ENCODE measurements at regions not wholly inside any gene's neighbourhood (a gene's known extent, or its start where the extent isn't known, plus 50 kb on each side); places are given as distances from the start of the nearest gene placed in this dataset.

GRCh38 chr21:38980416-38981313 lies 174.9 kb downstream of the ETS2 start:
- no peak for DNase-seq

- no peak for DNase-seq
Measured at GRCh38 chr21:38979271-38980121, 173.8 kb downstream of the ETS2 start.

- DNase-seq = no peak
Measured at GRCh38 chr21:38976900-38977299, 171.2 kb downstream of the ETS2 start.

- no peak for DNase-seq
Measured at GRCh38 chr21:38973552-38973951, 167.8 kb downstream of the ETS2 start.

- DNase-seq = no peak
Measured at GRCh38 chr21:38972078-38972477, 166.3 kb downstream of the ETS2 start.

- no peak for DNase-seq
Measured at GRCh38 chr21:38970765-38971164, 165.0 kb downstream of the ETS2 start.

GRCh38 chr21:38968887-38969543 lies 163.3 kb downstream of the ETS2 start:
- DNase-seq = no peak

- peak in 1 of 2 experiments; percentile 4 for DNase-seq
Measured at GRCh38 chr21:38965910-38966504, 160.3 kb downstream of the ETS2 start.

GRCh38 chr21:38965241-38965640 lies 159.5 kb downstream of the ETS2 start:
- no peak for DNase-seq

GRCh38 chr21:38963006-38963405 lies 157.3 kb downstream of the ETS2 start:
- DNase-seq = no peak

- DNase-seq = no peak
Measured at GRCh38 chr21:38960251-38960650, 154.5 kb downstream of the ETS2 start.

- DNase-seq = no peak
Measured at GRCh38 chr21:38959692-38960061, 153.9 kb downstream of the ETS2 start.

GRCh38 chr21:38958940-38959691 lies 153.4 kb downstream of the ETS2 start:
- DNase-seq = no peak

GRCh38 chr21:38958323-38958705 lies 152.6 kb downstream of the ETS2 start:
- no peak for DNase-seq

- DNase-seq = no peak
Measured at GRCh38 chr21:38957575-38958322, 152.0 kb downstream of the ETS2 start.

- DNase-seq = peak in 1 of 2 experiments; percentile 28
Measured at GRCh38 chr21:38956856-38957571, 151.3 kb downstream of the ETS2 start.

GRCh38 chr21:38956521-38956855 lies 150.8 kb downstream of the ETS2 start:
- DNase-seq = no peak

- DNase-seq = no peak
Measured at GRCh38 chr21:38956007-38956406, 150.3 kb downstream of the ETS2 start.

GRCh38 chr21:38955495-38955894 lies 149.8 kb downstream of the ETS2 start:
- DNase-seq = no peak

- DNase-seq = no peak
Measured at GRCh38 chr21:38954588-38955004, 148.9 kb downstream of the ETS2 start.

GRCh38 chr21:38953516-38953915 lies 147.8 kb downstream of the ETS2 start:
- no peak for DNase-seq

Measured in NCI-H524 (cell line).